NCI-H2227 treated with DMSO at 0.1 percent for 48 hours (cell line): ENCODE measurements at regions not wholly inside any gene's neighbourhood (a gene's known extent, or its start where the extent isn't known, plus 50 kb on each side); places are given as distances from the start of the nearest gene placed in this dataset.

Source experiments
- DNase-seq: peaks from one replicate; lab custom pipeline; 2025; lab: John Stamatoyannopoulos, UW

DNA sequence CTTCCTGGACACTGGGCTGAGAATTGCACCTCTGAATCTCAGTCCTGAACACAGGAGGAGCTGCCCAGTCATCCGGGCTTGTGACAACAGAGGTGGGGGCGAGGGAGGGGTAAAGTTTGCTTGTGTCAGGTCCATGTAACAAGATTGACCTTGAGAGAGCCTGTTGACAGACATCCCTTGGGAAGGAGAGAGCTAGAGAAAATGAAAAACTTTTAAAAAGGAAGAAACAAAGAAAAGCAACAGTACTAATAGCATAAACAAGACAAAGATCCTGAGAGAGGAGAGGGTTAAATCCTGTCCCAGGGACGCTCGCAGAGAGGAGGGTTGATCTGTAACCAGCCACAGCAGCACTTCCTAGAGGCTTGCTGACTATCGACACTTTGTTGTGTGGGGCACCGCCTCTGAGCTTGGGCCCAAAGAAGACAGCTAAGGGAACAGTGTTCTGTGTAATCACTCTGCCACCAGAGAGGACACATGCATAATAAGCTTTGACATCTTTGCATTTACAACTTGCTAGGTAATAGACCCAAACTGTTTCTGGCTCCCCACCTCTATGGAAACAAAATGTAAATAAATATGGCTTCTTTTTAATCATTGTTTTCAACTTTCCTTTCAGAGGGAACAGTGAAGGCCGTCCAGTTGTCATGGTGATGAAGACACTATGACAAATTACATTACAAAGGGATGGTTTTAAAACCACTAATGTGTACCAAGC is 363.7 kb downstream of the CSNK1G3 start:
- DNase-seq = peak; percentile 20

- no peak for DNase-seq
These were observed 362.7 kb downstream of the CSNK1G3 start for GRCh38 chr5:123874600-123875201.

GRCh38 chr5:123873846-123874245 is 361.9 kb downstream of the CSNK1G3 start:
- no peak for DNase-seq

DNA sequence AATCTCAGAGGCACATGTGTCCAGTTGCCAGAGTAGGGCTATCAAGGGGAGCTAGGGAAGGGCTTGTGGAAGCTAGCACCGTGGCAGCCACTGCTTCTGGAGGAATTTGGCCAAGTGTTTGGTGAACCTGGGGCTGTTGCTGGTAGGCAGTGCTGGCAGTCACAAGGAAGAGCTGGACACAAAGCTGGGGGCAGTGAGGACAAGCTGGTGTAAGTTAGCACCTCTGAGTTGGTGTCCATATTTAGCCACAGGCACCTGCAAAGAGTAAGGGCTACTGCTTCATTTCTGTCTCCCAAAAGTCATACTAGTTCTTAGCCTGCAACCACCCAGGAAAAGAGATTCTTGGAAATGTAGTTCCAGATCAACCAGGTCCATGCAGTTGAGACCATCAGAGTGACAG is 359.4 kb downstream of the CSNK1G3 start:
- DNase-seq = no peak

- no peak for DNase-seq
These were observed 356.9 kb downstream of the CSNK1G3 start for GRCh38 chr5:123868881-123869280.

DNA sequence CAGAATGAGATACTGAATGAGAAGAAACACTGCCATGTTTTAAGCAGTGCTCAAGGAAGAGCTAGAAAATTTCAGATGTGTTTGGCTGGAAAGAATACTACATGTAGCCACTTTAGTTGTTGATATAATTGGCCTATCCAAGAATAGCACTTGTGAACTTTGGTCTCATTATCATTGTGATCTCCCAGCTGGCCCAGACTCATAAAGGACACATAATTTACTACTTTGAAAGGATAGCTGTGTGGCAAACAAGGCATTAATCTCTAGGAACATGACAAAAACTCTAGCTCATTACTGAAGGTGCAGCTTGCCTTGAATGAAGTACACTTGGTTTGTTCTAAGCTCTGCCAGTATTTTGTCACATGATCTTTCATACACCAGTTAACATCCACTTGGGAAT is 356.3 kb downstream of the CSNK1G3 start:
- peak; percentile 79 for DNase-seq

GRCh38 chr5:123865641-123866040 is 353.7 kb downstream of the CSNK1G3 start:
- no peak for DNase-seq

DNA sequence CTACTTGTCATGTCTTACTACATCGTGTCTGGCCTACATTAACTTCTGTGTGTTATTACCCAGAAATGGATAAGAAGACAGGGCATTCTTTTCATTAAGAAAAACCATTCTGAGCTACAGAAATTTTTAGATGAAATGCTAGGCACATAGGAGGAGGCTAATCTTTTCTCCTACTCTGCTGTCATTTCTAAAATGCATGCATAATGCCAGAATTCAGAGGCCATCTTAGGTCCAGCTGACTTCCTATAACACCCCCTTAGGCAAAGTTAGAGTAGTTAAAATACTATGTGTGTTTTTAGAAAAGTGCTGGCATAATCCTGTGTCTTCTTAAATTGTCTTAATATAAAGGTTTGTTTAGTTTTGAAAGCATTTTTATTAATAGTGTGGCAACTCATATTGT is 352.6 kb downstream of the CSNK1G3 start:
- DNase-seq = no peak

GRCh38 chr5:123858938-123859337 is 347.0 kb downstream of the CSNK1G3 start:
- DNase-seq = no peak

DNA sequence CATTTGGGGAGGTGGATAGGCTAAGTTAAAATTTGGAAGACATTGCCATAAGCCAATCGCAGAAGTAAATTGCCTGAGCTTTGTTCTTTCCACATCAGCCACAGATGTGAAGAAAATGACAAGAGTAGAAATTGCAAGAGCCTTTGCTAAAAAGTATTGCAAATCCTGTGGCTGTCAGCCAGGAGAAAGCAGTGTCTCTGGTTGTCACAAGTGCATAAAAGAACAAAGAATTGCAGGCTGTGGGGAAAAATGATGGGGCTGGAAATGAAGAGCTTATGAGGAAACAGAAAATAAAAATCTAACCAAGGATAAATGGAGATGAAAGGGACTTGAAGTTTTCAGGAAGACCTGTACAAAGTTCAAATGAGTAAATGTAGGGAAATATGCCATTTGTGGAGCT is 344.8 kb downstream of the CSNK1G3 start:
- no peak for DNase-seq

DNA sequence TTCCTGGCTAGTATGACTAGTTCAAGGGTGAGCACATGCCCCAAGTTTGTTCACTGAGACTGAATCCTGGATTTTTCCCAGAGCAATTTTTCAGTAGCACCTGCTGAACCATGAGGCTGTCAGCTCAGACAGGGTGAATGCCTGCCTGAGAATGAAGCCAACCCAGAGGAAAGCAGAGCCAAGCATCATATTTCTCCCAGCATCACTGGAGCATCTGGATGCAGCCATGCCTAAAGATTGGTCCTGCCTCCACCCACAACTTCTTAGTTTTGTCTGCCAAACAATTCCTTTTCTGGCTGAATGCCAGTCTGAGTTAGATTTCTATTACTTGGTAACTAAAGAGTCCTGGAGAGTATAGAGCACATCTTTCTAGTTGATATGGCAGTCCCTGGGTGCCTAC is 343.6 kb downstream of the CSNK1G3 start:
- DNase-seq = no peak

DNA sequence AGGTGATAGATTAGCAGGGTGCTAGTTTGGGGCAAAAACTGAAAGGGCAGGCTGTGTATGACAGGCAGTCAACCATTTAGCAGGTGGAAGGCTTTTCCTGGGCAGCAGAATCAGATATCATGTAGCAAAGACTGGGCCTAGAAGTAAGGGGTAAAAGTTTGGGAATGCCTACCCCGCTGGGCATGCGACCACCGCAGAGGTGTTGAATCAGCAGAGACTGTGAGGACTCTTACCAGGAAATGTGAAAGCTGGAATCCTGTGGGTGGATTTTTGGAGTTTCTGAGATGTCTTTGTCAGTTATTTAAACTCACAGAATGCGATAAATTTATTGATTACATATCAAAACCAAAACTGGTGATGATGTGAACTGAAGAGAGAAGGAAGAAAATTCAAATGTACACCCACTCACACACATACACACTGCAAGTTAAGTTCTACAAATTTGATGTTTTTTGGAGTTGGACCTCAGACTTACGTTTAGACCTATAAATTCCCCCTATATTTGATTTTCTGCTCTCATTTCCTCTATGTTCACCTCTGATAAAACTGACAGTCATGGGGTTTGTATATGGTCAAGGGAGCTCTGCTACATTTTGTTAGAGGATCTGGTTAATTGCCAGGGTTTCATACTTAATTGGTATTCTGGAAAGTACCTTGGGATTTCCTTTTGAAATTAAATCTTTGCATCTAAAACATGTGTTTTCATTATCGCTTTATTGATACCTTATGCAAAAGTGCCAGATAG is 333.6 kb downstream of the CSNK1G3 start:
- DNase-seq = no peak

DNA sequence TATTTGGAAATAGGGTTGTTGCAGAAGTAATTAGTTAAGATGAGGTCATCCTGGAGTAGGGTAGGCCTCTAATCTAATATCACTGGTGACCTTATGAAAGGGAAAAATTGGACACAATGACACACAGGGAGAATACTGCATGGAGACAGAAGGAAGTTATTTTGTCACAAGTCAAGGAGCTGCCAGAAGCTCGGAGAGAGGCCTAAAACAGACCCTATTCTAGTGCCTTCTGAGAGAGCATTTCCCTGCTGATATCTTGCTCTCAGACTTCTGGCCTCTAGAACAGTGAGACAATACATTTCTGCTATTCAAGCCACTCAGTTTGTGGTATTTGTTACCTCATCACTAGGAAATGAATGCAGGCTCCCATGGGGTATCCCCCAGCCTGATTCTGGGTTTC is 332.9 kb downstream of the CSNK1G3 start:
- no peak for DNase-seq

GRCh38 chr5:123835421-123835820 is 323.4 kb downstream of the CSNK1G3 start:
- DNase-seq = no peak

GRCh38 chr5:123830575-123830974 is 318.6 kb downstream of the CSNK1G3 start:
- no peak for DNase-seq

GRCh38 chr5:123827811-123828210 is 315.8 kb downstream of the CSNK1G3 start:
- no peak for DNase-seq

DNA sequence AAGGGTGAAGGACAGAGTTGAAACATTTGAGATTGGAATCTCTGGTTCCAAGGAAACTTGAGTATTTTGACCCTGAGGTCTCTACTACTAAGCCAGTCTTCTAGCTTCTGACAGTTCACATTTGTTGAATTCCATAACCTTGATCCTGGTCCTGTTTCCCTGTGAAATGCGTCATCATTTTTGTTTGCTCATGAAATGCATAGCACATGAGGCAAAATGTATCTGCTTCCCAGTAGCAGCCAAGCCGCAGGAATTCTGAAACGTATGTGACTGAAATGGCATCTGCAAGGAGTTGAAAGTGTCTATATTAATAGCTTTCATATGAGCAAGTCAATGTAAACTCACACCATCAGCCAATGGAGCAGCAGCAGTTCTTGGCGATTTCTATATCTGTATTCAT is 307.9 kb downstream of the CSNK1G3 start:
- DNase-seq = no peak

DNA sequence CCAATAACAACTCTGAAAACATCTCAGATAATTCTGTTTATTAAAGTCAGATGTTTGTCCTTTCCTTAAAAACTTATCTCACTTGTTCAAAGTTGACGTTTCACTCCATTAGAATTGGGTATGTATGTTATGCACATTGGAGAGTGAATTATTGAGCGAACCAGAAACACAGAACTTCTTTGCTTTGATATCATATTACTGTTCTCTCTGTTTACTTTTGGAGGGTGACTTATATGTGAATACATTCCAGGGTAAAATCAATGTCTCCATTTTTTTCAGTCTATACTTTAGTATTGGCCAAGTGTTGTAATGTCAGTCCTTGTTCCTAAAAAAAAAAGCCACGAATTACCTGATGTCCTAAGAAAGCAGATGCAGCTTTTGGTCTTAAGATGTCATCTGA is 307.4 kb downstream of the CSNK1G3 start:
- no peak for DNase-seq

DNA sequence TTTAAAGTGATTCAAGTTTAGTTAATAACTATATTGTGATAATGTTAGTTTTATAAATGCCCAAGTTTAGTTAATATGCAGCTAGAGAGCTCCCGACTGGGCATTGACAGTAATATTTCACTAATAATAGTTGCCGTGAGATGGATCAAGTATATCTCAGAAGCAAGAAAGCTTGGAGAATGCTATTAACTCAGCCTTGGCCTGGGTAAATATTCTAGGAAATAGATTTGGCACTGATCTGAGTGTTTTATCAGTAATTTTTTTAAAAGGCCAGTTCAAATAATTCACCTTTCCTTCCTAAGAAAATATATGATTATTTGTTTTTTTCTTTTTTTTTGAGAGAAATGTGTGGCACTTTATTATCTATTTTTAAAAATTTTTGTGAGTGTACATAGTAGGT is 305.3 kb downstream of the CSNK1G3 start:
- DNase-seq = no peak

- DNase-seq = peak; percentile 70
These were observed 303.0 kb downstream of the CSNK1G3 start for GRCh38 chr5:123814801-123815470.

DNA sequence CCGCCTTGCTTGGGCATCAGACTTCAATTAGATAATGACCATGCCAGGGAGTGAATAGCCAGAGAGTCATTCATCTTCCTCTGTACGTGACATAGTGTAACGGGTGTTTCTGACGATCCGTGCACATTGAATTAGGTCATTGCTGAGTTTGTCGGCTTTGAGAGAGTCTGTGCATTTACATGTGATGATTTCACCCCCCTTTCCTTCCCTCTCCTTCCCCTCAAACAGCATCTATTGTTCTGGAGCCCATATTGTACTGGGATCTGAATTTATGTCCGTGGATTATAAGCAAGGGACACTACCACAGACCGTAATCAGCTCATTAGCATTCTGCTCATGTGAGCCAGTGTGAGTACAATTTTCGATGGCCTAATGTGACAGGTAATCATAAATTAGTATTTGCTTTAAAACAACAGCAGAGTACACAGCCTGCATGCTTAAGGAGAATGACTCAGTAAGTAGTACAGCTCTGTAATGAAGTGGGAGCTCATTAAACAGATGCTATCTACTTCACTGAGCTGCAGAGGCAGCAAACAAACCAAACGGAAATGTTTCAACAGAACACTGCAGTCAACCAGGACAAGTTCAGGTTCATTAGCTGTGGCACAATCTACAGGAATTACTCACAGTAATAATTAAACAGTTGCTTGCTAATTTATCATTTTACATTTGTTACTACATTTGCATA is 302.1 kb downstream of the CSNK1G3 start:
- DNase-seq = peak; percentile 91

DNA sequence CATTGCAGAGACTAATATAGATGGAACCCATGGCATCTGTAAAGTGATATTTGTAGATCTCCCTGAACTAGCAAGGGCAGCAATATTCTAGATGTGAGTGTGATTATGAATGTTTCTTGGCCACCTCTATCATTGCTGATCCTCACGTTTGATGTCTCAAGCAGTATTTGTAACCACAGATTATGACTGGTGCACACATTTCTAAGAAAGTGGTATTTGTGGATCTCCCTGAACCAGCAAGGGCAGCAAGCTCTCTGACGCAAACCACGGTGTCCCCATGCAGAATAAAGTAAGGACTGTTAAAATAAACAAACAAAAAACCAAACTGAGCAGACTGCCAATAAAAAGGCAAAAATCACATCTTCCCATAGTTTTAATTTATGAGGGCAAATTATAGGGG is 301.3 kb downstream of the CSNK1G3 start:
- DNase-seq = peak; percentile 40
